Muscle layer of duodenum (tissue), 2 donors: ENCODE measurements at regions not wholly inside any gene's neighbourhood (a gene's known extent, or its start where the extent isn't known, plus 50 kb on each side); places are given as distances from the start of the nearest gene placed in this dataset.

Experiments used
- H3K27ac ChIP-seq: one replicate; pipeline ENCODE4 v1.7.0; 2013; ENCODE audit warnings: mild to moderate bottlenecking, low read length
- H3K27me3 ChIP-seq: one replicate; pipeline ENCODE4 v1.7.0; 2013; ENCODE audit warnings: low read depth, mild to moderate bottlenecking, control low read depth, low read length
- H3K36me3 ChIP-seq, 2 donors: one replicate each; pipeline ENCODE4 v1.7.0; 2013; ENCODE audit warnings: low read length in 2 of 2, control low read depth in 1 of 2, mild to moderate bottlenecking in 1 of 2; ENCODE audit not compliant: insufficient read depth in 2 of 2, control insufficient read depth in 1 of 2
- H3K4me1 ChIP-seq, 2 donors: one replicate each; pipeline ENCODE4 v1.7.0; 2013; ENCODE audit warnings: low read length in 2 of 2, mild to moderate bottlenecking in 2 of 2, control low read depth in 1 of 2, moderate library complexity in 1 of 2; ENCODE audit not compliant: insufficient read depth in 2 of 2, control insufficient read depth in 1 of 2
- H3K4me3 ChIP-seq, 2 donors: one replicate each; pipeline ENCODE4 v1.7.0; 2013; ENCODE audit warnings: low read length in 2 of 2, low read depth in 1 of 2, mild to moderate bottlenecking in 1 of 2
- H3K9me3 ChIP-seq, 2 donors: one replicate each; pipeline ENCODE4 v1.7.0; 2013; ENCODE audit warnings: low read length in 2 of 2, control low read depth in 1 of 2, mild to moderate bottlenecking in 1 of 2; ENCODE audit not compliant: control insufficient read depth in 1 of 2
- donor health status: healthy.

- Histone ChIP-seq H3K4me3 (no peak overlapping the region), H3K9me3 (peaks cover 3 to 7% of the 10 kb centered on the region in 2 donors), H3K36me3 (no peaks in the 10 kb centered on the region), H3K27ac (no peak overlapping the region), H3K4me1 (no peaks in the 10 kb centered on the region), H3K27me3 (no peaks in the 10 kb centered on the region)
Observed at GRCh38 chr2:120463996-120464395, 118.1 kb downstream of the INHBB start.

- Histone ChIP-seq H3K9me3 (peaks cover 2 to 3% of the 10 kb centered on the region in 2 donors), H3K27ac (no peak overlapping the region), H3K4me3 (no peak overlapping the region), H3K4me1 (no peaks in the 10 kb centered on the region), H3K27me3 (no peaks in the 10 kb centered on the region), H3K36me3 (no peaks in the 10 kb centered on the region)
Observed at GRCh38 chr2:120464448-120464931, 118.6 kb downstream of the INHBB start.

GRCh38 chr2:120465012-120465700, 119.2 kb downstream of the INHBB start:
- no peak overlapping the region for H3K4me3 ChIP-seq
- peaks cover 0 to 4% of the 10 kb centered on the region in 2 donors for H3K36me3 ChIP-seq
- H3K27ac ChIP-seq: no peak overlapping the region
- H3K9me3 ChIP-seq: no peaks in the 10 kb centered on the region
- H3K4me1 ChIP-seq: no peaks in the 10 kb centered on the region
- no peaks in the 10 kb centered on the region for H3K27me3 ChIP-seq

GRCh38 chr2:120465701-120465988, 119.7 kb downstream of the INHBB start:
- H3K36me3 ChIP-seq: peaks cover 0 to 4% of the 10 kb centered on the region in 2 donors
- H3K4me3 ChIP-seq: no peak overlapping the region
- no peaks in the 10 kb centered on the region for H3K27me3 ChIP-seq
- no peaks in the 10 kb centered on the region for H3K4me1 ChIP-seq
- no peaks in the 10 kb centered on the region for H3K9me3 ChIP-seq
- H3K27ac ChIP-seq: no peak overlapping the region

- no peaks in the 10 kb centered on the region for H3K27me3 ChIP-seq
- H3K4me3 ChIP-seq: no peak overlapping the region
- H3K9me3 ChIP-seq: no peaks in the 10 kb centered on the region
- H3K36me3 ChIP-seq: peaks cover 0 to 4% of the 10 kb centered on the region in 2 donors
- no peaks in the 10 kb centered on the region for H3K4me1 ChIP-seq
- H3K27ac ChIP-seq: no peak overlapping the region
Observed at GRCh38 chr2:120465989-120466703, 120.2 kb downstream of the INHBB start.

- H3K27me3 ChIP-seq: no peaks in the 10 kb centered on the region
- H3K4me3 ChIP-seq: no peak overlapping the region
- H3K36me3 ChIP-seq: peaks cover 0 to 4% of the 10 kb centered on the region in 2 donors
- peaks cover 0 to 1% of the 10 kb centered on the region in 2 donors for H3K9me3 ChIP-seq
- H3K27ac ChIP-seq: no peak overlapping the region
- H3K4me1 ChIP-seq: no peaks in the 10 kb centered on the region
Observed at GRCh38 chr2:120466704-120467054, 120.7 kb downstream of the INHBB start.

GRCh38 chr2:120468136-120468535, 122.2 kb downstream of the INHBB start:
- H3K36me3 ChIP-seq: peaks cover 0 to 4% of the 10 kb centered on the region in 2 donors
- no peaks in the 10 kb centered on the region for H3K4me1 ChIP-seq
- no peak overlapping the region for H3K27ac ChIP-seq
- H3K4me3 ChIP-seq: no peak overlapping the region
- H3K9me3 ChIP-seq: peaks cover 0 to 9% of the 10 kb centered on the region in 2 donors
- no peaks in the 10 kb centered on the region for H3K27me3 ChIP-seq

- Histone ChIP-seq H3K36me3 (peaks cover 0 to 4% of the 10 kb centered on the region in 2 donors), H3K4me3 (no peak overlapping the region), H3K9me3 (peaks cover 0 to 9% of the 10 kb centered on the region in 2 donors), H3K4me1 (no peaks in the 10 kb centered on the region), H3K27me3 (no peaks in the 10 kb centered on the region), H3K27ac (no peak overlapping the region)
Observed at GRCh38 chr2:120469426-120469825, 123.5 kb downstream of the INHBB start.

- Histone ChIP-seq H3K27me3 (no peaks in the 10 kb centered on the region), H3K4me3 (no peak overlapping the region), H3K36me3 (peaks cover 0 to 4% of the 10 kb centered on the region in 2 donors), H3K27ac (no peak overlapping the region), H3K9me3 (peaks cover 0 to 9% of the 10 kb centered on the region in 2 donors), H3K4me1 (no peaks in the 10 kb centered on the region)
Observed at GRCh38 chr2:120470041-120470965, 124.4 kb downstream of the INHBB start.

GRCh38 chr2:120471166-120471565, 125.2 kb downstream of the INHBB start:
- Histone ChIP-seq H3K9me3 (peaks cover 0 to 9% of the 10 kb centered on the region in 2 donors), H3K4me1 (no peaks in the 10 kb centered on the region), H3K27ac (no peak overlapping the region), H3K27me3 (no peaks in the 10 kb centered on the region), H3K36me3 (peaks cover 0 to 4% of the 10 kb centered on the region in 2 donors), H3K4me3 (no peak overlapping the region)

GRCh38 chr2:120472031-120472430, 126.1 kb downstream of the INHBB start:
- H3K4me1 ChIP-seq: no peaks in the 10 kb centered on the region

More at GRCh38 chr2:120472031-120472430, 126.1 kb downstream of the INHBB start:
- peaks cover 0 to 4% of the 10 kb centered on the region in 2 donors for H3K36me3 ChIP-seq
- H3K9me3 ChIP-seq: peaks cover 0 to 9% of the 10 kb centered on the region in 2 donors
- no peak overlapping the region for H3K27ac ChIP-seq
- no peak overlapping the region for H3K4me3 ChIP-seq
- H3K27me3 ChIP-seq: no peaks in the 10 kb centered on the region
